ENCODE measurements at regions not wholly inside any gene's neighbourhood (a gene's known extent, or its start where the extent isn't known, plus 50 kb on each side); places are given as distances from the start of the nearest gene placed in this dataset.
"Not testable (repeated sequence)": the region's sequence is repeated elsewhere in the genome, so short reads cannot be mapped to it uniquely, and the experiment has no call there.

GRCh38 chr10:127648885-127649284, 88.1 kb upstream of the FOXI2 start:
- intact Hi-C loops (cut with DNase I): no loop called here
- no peaks in the 10 kb centered on the region for H3K27me3 ChIP-seq (ENCODE audit: low read depth)
- TF ChIP-seq CTCF (IDR thresholded peaks at IDR 0.05): no peak

GRCh38 chr10:127649642-127650041, 87.3 kb upstream of the FOXI2 start:
- H3K27me3 ChIP-seq (ENCODE audit: low read depth): no peaks in the 10 kb centered on the region
- H3K4me1 ChIP-seq: no peaks in the 10 kb centered on the region
- no peak overlapping the region for H3K27ac ChIP-seq
- no peaks in the 10 kb centered on the region for H3K9me3 ChIP-seq
- DNase-seq: no peak
- intact Hi-C loops (cut with DNase I): no loop called here
- peak in 1 of 2 donors; percentile 40 for ATAC-seq
- TF ChIP-seq CTCF (IDR thresholded peaks at IDR 0.05): peak; percentile 15
- no peaks in the 10 kb centered on the region for H3K36me3 ChIP-seq
- H3K4me3 ChIP-seq: no peak overlapping the region

More at GRCh38 chr10:127648885-127649284, 88.1 kb upstream of the FOXI2 start:
- no peaks in the 10 kb centered on the region for H3K4me1 ChIP-seq
- H3K4me3 ChIP-seq: no peak overlapping the region
- H3K27ac ChIP-seq: no peak overlapping the region
- H3K36me3 ChIP-seq: no peaks in the 10 kb centered on the region
- H3K9me3 ChIP-seq: no peaks in the 10 kb centered on the region
- ATAC-seq (no peak), DNase-seq (no peak)

- DNase-seq: no peak
- H3K4me3 ChIP-seq: no peak overlapping the region
- intact Hi-C loops (cut with DNase I): no loop called here
Observed at GRCh38 chr10:127657056-127657455, 79.9 kb upstream of the FOXI2 start.

GRCh38 chr10:127676430-127676829, 60.6 kb upstream of the FOXI2 start:
- H3K27ac ChIP-seq; intact Hi-C loops (cut with DNase I); DNase-seq; H3K4me3 ChIP-seq; H3K9me3 ChIP-seq; H3K27me3 ChIP-seq (ENCODE audit: low read depth); H3K36me3 ChIP-seq; ATAC-seq; H3K4me1 ChIP-seq: not testable (repeated sequence)

More at GRCh38 chr10:127657056-127657455, 79.9 kb upstream of the FOXI2 start:
- no peak overlapping the region for H3K27ac ChIP-seq
- no peaks in the 10 kb centered on the region for H3K27me3 ChIP-seq (ENCODE audit: low read depth)
- H3K36me3 ChIP-seq: no peaks in the 10 kb centered on the region
- ATAC-seq: no peak
- no peak for TF ChIP-seq CTCF (IDR thresholded peaks at IDR 0.05)
- no peaks in the 10 kb centered on the region for H3K4me1 ChIP-seq
- no peaks in the 10 kb centered on the region for H3K9me3 ChIP-seq

- ATAC-seq (no peak), DNase-seq (no peak)
- no peak for TF ChIP-seq CTCF (IDR thresholded peaks at IDR 0.05)
- no peaks in the 10 kb centered on the region for H3K27me3 ChIP-seq (ENCODE audit: low read depth)
- no peaks in the 10 kb centered on the region for H3K36me3 ChIP-seq
- no peaks in the 10 kb centered on the region for H3K4me1 ChIP-seq
- H3K27ac ChIP-seq: no peak overlapping the region
- intact Hi-C loops (cut with DNase I): no loop called here
- H3K4me3 ChIP-seq: no peak overlapping the region
- H3K9me3 ChIP-seq: no peaks in the 10 kb centered on the region
Observed at GRCh38 chr10:127678091-127678490, 58.9 kb upstream of the FOXI2 start.

- no peak overlapping the region for H3K4me3 ChIP-seq
- intact Hi-C loops (cut with DNase I): no loop called here
- DNase-seq (no peak), ATAC-seq (no peak)
- no peaks in the 10 kb centered on the region for H3K27me3 ChIP-seq (ENCODE audit: low read depth)
- H3K9me3 ChIP-seq: no peaks in the 10 kb centered on the region
- no peak for TF ChIP-seq CTCF (IDR thresholded peaks at IDR 0.05)
- H3K27ac ChIP-seq: no peak overlapping the region
- H3K4me1 ChIP-seq: no peaks in the 10 kb centered on the region
- no peaks in the 10 kb centered on the region for H3K36me3 ChIP-seq
Observed at GRCh38 chr10:127679642-127680255, 57.2 kb upstream of the FOXI2 start.

Data from lower lobe of right lung (tissue), 2 donors.